ENCODE measurements at regions not wholly inside any gene's neighbourhood (a gene's known extent, or its start where the extent isn't known, plus 50 kb on each side); places are given as distances from the start of the nearest gene placed in this dataset.

GRCh38 chr18:2396162-2396505, 175.2 kb downstream of the METTL4 start:
- Mint-ChIP-seq H3K4me3 (ENCODE audit: low read depth) (no peak overlapping the region), H3K27ac (no peak overlapping the region), H3K9me3 (ENCODE audit: low read depth) (no peaks in the 10 kb centered on the region), H3K36me3 (ENCODE audit: insufficient read depth) (no peaks in the 10 kb centered on the region), H3K4me1 (ENCODE audit: low read depth) (peaks cover 10% of the 10 kb centered on the region), H3K27me3 (no peaks in the 10 kb centered on the region)
- DNase-seq (ENCODE audit: low spot score, unreplicated experiment): no peak
- TF ChIP-seq, protein P1, sequence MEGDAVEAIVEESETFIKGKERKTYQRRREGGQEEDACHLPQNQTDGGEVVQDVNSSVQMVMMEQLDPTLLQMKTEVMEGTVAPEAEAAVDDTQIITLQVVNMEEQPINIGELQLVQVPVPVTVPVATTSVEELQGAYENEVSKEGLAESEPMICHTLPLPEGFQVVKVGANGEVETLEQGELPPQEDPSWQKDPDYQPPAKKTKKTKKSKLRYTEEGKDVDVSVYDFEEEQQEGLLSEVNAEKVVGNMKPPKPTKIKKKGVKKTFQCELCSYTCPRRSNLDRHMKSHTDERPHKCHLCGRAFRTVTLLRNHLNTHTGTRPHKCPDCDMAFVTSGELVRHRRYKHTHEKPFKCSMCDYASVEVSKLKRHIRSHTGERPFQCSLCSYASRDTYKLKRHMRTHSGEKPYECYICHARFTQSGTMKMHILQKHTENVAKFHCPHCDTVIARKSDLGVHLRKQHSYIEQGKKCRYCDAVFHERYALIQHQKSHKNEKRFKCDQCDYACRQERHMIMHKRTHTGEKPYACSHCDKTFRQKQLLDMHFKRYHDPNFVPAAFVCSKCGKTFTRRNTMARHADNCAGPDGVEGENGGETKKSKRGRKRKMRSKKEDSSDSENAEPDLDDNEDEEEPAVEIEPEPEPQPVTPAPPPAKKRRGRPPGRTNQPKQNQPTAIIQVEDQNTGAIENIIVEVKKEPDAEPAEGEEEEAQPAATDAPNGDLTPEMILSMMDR (IDR thresholded peaks at IDR 0.05; ENCODE audit: unreplicated experiment): no peak

DNA sequence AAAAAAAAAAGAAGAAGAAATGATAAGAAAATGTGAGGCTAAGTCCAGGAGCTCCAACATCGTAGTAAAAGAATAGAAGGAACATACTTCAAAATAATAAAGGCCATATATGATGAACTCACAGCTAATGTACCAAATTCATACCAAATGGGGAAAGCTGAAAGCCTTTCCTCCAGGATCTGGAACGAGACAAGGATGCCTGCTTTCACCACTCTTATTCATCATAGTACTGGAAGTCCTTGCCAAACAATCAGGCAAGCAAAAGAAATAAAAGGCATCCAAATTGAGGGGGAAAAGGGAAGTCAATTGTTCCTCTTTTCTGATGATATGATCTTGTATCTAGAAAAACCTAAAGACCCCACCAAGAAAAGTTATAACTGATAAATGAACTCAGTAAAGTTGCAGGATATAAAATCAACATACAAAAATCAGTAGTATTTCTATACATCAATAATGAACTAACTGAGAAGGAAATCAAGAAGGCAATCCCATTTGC, 170.6 kb downstream of the METTL4 start:
- peaks cover 6% of the 10 kb centered on the region for H3K4me1 Mint-ChIP-seq (ENCODE audit: low read depth)
- H3K9me3 Mint-ChIP-seq (ENCODE audit: low read depth): peaks cover 4% of the 10 kb centered on the region
- no peak for DNase-seq (ENCODE audit: low spot score, unreplicated experiment)
- no peak overlapping the region for H3K27ac Mint-ChIP-seq
- no peaks in the 10 kb centered on the region for H3K36me3 Mint-ChIP-seq (ENCODE audit: insufficient read depth)
- H3K4me3 Mint-ChIP-seq (ENCODE audit: low read depth): no peak overlapping the region
- no peaks in the 10 kb centered on the region for H3K27me3 Mint-ChIP-seq
- TF ChIP-seq, protein P1 (IDR thresholded peaks at IDR 0.05; ENCODE audit: unreplicated experiment): no peak

GRCh38 chr18:2402084-2402483, 169.2 kb downstream of the METTL4 start:
- Mint-ChIP-seq H3K4me1 (ENCODE audit: low read depth) (no peaks in the 10 kb centered on the region), H3K27me3 (no peaks in the 10 kb centered on the region), H3K4me3 (ENCODE audit: low read depth) (no peak overlapping the region), H3K27ac (no peak overlapping the region), H3K36me3 (ENCODE audit: insufficient read depth) (no peaks in the 10 kb centered on the region), H3K9me3 (ENCODE audit: low read depth) (peaks cover 4% of the 10 kb centered on the region)
- DNase-seq (ENCODE audit: low spot score, unreplicated experiment): no peak
- TF ChIP-seq, protein P1 (IDR thresholded peaks at IDR 0.05; ENCODE audit: unreplicated experiment): no peak

- Mint-ChIP-seq H3K4me1 (ENCODE audit: low read depth) (peaks cover 12% of the 10 kb centered on the region), H3K27ac (no peak overlapping the region), H3K4me3 (ENCODE audit: low read depth) (no peak overlapping the region), H3K9me3 (ENCODE audit: low read depth) (peaks cover 3% of the 10 kb centered on the region), H3K36me3 (ENCODE audit: insufficient read depth) (no peaks in the 10 kb centered on the region), H3K27me3 (no peaks in the 10 kb centered on the region)
- no peak for DNase-seq (ENCODE audit: low spot score, unreplicated experiment)
- TF ChIP-seq, protein P1 (IDR thresholded peaks at IDR 0.05; ENCODE audit: unreplicated experiment): no peak
Observed at GRCh38 chr18:2406544-2406943, 164.8 kb downstream of the METTL4 start.

GRCh38 chr18:2407961-2408360, 163.3 kb downstream of the METTL4 start:
- Mint-ChIP-seq H3K27me3 (no peaks in the 10 kb centered on the region), H3K4me3 (ENCODE audit: low read depth) (no peak overlapping the region), H3K27ac (no peak overlapping the region), H3K36me3 (ENCODE audit: insufficient read depth) (no peaks in the 10 kb centered on the region), H3K4me1 (ENCODE audit: low read depth) (peaks cover 12% of the 10 kb centered on the region), H3K9me3 (ENCODE audit: low read depth) (no peaks in the 10 kb centered on the region)
- DNase-seq (ENCODE audit: low spot score, unreplicated experiment): no peak
- TF ChIP-seq, protein P1 (IDR thresholded peaks at IDR 0.05; ENCODE audit: unreplicated experiment): no peak
